Ascending aorta (tissue), 2 donors: ENCODE measurements at regions not wholly inside any gene's neighbourhood (a gene's known extent, or its start where the extent isn't known, plus 50 kb on each side); places are given as distances from the start of the nearest gene placed in this dataset.

Experiments used
- DNase-seq, 2 donors: peaks; one replicate each; pipeline ENCODE4 v3.0.0-alpha.2; 2019; ENCODE audit warnings: low spot score in 2 of 2
- H3K27ac ChIP-seq, 2 donors: fragments of 200-600 bp; sonication (generic); one replicate each; pipeline ENCODE4 v1.5.1; 2016 to 2017; ENCODE audit warnings: mild to moderate bottlenecking in 1 of 2
- H3K27me3 ChIP-seq: fragments of 200-600 bp; sonication (generic); one replicate; pipeline ENCODE4 v1.5.1; 2017
- H3K36me3 ChIP-seq, 2 donors: fragments of 200-600 bp; sonication (generic); one replicate each; pipeline ENCODE4 v1.5.1; 2016
- H3K4me1 ChIP-seq, 2 donors: fragments of 200-600 bp; sonication (generic); one replicate each; pipeline ENCODE4 v1.5.1; 2016 to 2017; ENCODE audit warnings: mild to moderate bottlenecking in 1 of 2
- H3K4me3 ChIP-seq, 2 donors: fragments of 200-600 bp; sonication (generic); one replicate each; pipeline ENCODE4 v1.5.1; 2016 to 2017; ENCODE audit warnings: mild to moderate bottlenecking in 1 of 2
- H3K9me3 ChIP-seq, 2 donors: fragments of 200-600 bp; sonication (generic); one replicate each; pipeline ENCODE4 v1.5.1; 2016
- CTCF ChIP-seq, 3 experiments: fragments of 200-600 bp in 2 of 3; fragments of 450-650 bp in 1 of 3; sonication (generic) in 2 of 3; IDR thresholded peaks; one replicate each; pipeline ENCODE4 v1.5.1; 2016 to 2019; ENCODE audit warnings: antibody characterized with exemption in 3 of 3, mild to moderate bottlenecking in 1 of 3, moderate library complexity in 1 of 3
- intact Hi-C: fragments of 100-400 bp; cut with DNase I; formaldehyde crosslinking; loops from one replicate; pipeline ENCODE4 v1.15.1; 2023

GRCh38 chr20:25135031-25135430 lies 53.1 kb upstream of the VSX1 start:
- no peak for TF ChIP-seq CTCF (IDR thresholded peaks at IDR 0.05)
- intact Hi-C loops: no loop called here
- H3K36me3 ChIP-seq: no peaks in the 10 kb centered on the region
- no peak for DNase-seq
- no peaks in the 10 kb centered on the region for H3K9me3 ChIP-seq
- no peak overlapping the region for H3K27ac ChIP-seq
- no peaks in the 10 kb centered on the region for H3K27me3 ChIP-seq
- no peak overlapping the region for H3K4me3 ChIP-seq
- H3K4me1 ChIP-seq: peaks cover 0 to 3% of the 10 kb centered on the region in 2 donors

- Histone ChIP-seq H3K27me3 (no peaks in the 10 kb centered on the region), H3K4me1 (peaks cover 0 to 3% of the 10 kb centered on the region in 2 donors), H3K27ac (no peak overlapping the region), H3K4me3 (no peak overlapping the region), H3K36me3 (no peaks in the 10 kb centered on the region), H3K9me3 (no peaks in the 10 kb centered on the region)
- TF ChIP-seq CTCF (IDR thresholded peaks at IDR 0.05): no peak
- DNase-seq: no peak
- intact Hi-C loops: loop anchor here (1.0 to 2.0 kb wide), 3 partner anchors 20 to 144 kb away; partner anchors contain the start of gene APMAP
These were observed 54.1 kb upstream of the VSX1 start for GRCh38 chr20:25136056-25136455.

- no peak overlapping the region for H3K4me3 ChIP-seq
- H3K9me3 ChIP-seq: no peaks in the 10 kb centered on the region
- intact Hi-C loops: loop anchor here (1.0 to 2.0 kb wide), 3 partner anchors 21 to 145 kb away; partner anchors contain the start of gene APMAP
- no peaks in the 10 kb centered on the region for H3K36me3 ChIP-seq
- H3K27me3 ChIP-seq: no peaks in the 10 kb centered on the region
- TF ChIP-seq CTCF (IDR thresholded peaks at IDR 0.05): no peak
- peak overlapping the region in 1 of 2 donors; percentile 26 for H3K27ac ChIP-seq
- DNase-seq: peak; percentile 40 to 90
- peaks cover 0 to 3% of the 10 kb centered on the region in 2 donors for H3K4me1 ChIP-seq
These were observed 55.0 kb upstream of the VSX1 start for GRCh38 chr20:25136643-25137559.

- no peak overlapping the region for H3K27ac ChIP-seq
- H3K27me3 ChIP-seq: no peaks in the 10 kb centered on the region
- no peaks in the 10 kb centered on the region for H3K9me3 ChIP-seq
- no peak for TF ChIP-seq CTCF (IDR thresholded peaks at IDR 0.05)
- peaks cover 0 to 3% of the 10 kb centered on the region in 2 donors for H3K4me1 ChIP-seq
- DNase-seq: no peak
- intact Hi-C loops: no loop called here
- no peaks in the 10 kb centered on the region for H3K36me3 ChIP-seq
- no peak overlapping the region for H3K4me3 ChIP-seq
These were observed 56.3 kb upstream of the ENTPD6 start for GRCh38 chr20:25139029-25139705.

- no peaks in the 10 kb centered on the region for H3K9me3 ChIP-seq
- peaks cover 0 to 3% of the 10 kb centered on the region in 2 donors for H3K4me1 ChIP-seq
- H3K36me3 ChIP-seq: no peaks in the 10 kb centered on the region
- no peak for DNase-seq
- TF ChIP-seq CTCF (IDR thresholded peaks at IDR 0.05): no peak
- intact Hi-C loops: no loop called here
- no peak overlapping the region for H3K4me3 ChIP-seq
- H3K27me3 ChIP-seq: no peaks in the 10 kb centered on the region
- H3K27ac ChIP-seq: no peak overlapping the region
These were observed 54.5 kb upstream of the ENTPD6 start for GRCh38 chr20:25140968-25141367.
